NOMO-1 treated with DMSO at 0.1 percent for 48 hours (cell line): ENCODE measurements at regions not wholly inside any gene's neighbourhood (a gene's known extent, or its start where the extent isn't known, plus 50 kb on each side); places are given as distances from the start of the nearest gene placed in this dataset.
"Not testable (repeated sequence)": the region's sequence is repeated elsewhere in the genome, so short reads cannot be mapped to it uniquely, and the experiment has no call there.

ENCODE experiments used
- DNase-seq: peaks from one replicate; lab custom pipeline; 2025; ENCODE audit not compliant: unreplicated experiment; lab: John Stamatoyannopoulos, UW

DNA sequence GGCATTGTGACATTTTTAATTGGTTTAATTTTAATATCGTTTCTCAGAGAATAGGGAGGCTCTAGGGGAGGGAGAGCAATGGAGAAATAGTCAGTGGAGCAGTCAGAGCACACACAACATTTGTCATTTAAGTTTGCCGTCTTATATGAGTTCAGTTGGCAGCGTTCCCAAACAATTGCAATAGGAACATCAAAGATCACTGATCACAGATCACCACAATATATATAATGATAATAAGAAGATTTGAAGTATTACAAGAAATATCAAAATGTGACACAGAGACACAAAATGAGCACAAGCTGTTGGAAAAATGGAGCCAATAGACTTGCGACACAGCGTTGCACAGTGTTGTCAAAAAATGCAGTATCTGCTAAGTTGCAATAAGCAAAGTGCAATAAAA lies 303.7 kb downstream of the CDH19 start:
- no peak for DNase-seq

DNA sequence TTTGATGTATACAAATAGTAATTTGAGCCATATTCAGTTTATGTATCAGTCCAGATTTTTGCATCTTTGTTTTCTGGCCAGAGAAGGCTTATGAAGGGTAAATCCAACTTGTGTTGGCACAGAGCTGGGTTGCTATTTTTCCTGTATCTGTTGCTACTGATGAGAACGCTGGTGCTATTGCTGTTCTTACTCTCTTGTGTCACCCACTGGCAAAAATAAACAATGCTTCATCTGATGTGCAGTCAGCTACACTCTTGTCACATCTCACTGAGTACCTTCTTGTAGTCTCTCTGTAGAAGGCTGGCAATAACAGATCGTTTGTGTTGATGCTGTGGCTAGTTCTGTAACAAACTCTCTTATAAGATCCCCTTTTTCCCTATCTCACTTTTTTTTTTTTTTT lies 323.4 kb downstream of the CDH19 start:
- DNase-seq = no peak

DNA sequence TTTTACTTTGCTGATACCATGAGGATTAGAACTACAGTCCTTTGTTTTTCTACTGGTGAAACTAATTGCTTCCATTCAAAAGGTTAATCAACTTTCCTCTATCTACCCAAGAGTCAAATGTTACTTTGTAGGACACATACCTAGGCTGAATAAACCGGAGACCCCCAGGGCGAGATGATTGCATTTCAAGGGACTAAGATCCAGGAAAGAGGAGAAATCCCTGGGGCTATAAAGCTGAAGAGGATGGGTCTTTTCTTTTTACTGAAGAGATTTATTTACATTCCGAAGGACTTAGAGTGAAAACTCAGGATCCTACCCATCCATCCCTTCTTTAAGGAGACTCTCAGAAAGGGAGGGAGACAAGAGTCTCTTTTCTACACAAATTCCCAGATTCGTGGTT lies 331.9 kb downstream of the CDH19 start:
- no peak for DNase-seq

DNA sequence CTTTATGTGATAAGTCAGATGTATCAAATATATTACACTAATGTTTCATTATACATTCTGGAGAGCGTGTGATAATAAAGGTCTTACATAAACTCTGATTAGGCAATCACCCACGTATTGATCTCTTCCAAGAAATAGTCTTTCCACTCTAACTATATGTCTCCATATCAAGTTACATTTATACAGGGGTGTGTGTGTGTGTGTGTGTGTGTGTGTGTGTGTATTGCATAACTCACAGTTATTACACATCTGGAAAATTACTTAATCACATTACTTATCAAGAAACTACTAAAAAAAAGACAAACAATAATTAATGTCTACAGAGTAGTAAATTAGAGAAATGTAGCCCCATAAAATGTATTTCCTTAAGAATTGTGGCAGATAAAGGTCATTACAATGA lies 339.8 kb downstream of the CDH19 start:
- DNase-seq = no peak

DNA sequence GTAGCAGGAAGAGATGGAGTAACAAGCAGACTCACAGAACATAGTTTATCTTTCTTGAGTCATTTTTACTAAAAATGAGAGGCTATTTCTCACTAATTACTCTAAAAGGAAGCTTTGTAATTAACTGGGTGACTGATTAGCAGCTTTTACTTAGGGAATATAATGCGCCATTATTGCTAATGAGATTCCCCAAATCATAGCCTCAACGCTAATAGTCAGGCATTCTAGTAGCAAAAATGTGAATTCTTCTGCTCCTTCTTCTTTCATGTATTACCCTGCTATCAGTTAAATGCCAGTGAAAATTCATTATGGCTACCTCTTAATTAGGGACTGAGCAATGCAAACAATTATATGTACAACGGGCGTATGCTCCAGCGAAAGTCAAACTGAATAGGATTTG lies 349.8 kb downstream of the CDH19 start:
- no peak for DNase-seq

DNA sequence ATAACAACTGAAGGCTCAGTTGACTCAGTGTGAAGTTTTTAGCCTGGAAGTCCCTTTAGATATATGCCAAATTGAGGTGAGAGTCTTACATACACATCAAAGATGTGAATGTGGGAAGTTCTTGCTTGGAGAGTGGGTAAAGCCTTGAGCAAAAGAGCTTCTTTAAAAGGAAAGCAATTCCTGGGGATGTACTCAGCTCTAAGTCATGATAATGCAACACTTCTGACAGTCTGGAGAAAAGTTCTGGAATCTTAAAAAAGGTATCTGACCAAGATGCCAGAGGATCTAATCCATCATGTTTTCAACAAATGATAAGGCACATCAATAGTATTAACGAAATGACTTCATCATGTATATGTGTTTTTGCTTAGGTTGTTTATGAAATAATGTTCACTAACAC lies 351.2 kb downstream of the CDH19 start:
- no peak for DNase-seq

DNA sequence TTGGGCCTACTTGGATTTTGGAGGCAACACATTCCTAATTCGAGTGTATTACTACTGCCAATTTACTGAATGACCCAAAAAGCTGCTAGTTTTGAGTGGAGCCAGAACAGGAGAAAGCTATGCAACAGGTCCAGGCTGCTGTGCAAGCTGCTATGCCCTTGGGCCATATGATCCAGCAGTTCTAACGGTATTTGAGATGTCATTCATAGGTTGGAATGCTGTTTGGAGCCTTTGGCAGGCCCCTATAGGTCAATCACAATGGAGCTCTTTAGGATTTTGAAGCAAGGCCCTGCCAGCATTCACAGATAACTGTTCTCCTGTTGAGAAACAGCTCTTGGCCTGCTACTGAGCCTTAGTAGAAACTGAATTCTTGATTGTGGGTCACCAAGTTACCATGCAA lies 368.7 kb downstream of the CDH19 start:
- no peak for DNase-seq

DNA sequence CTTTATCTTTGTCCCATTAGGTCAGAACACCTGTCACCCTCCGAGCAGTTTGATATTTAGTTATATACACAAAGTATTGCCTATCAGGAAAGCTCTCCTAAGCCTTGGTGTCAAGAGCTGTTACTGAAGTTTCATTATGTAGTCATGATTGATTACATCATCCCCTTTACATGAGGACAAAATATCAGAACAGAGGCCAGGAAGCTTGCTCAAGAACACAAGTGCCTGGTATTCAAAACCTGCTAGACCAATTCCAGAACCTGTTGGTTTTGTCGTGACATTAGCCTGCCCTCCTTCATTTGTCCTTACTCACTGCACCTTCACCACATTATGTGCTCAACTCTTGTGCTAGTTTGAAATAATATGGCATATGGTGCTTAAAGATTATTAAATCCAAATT lies 377.1 kb downstream of the CDH19 start:
- DNase-seq = no peak

DNA sequence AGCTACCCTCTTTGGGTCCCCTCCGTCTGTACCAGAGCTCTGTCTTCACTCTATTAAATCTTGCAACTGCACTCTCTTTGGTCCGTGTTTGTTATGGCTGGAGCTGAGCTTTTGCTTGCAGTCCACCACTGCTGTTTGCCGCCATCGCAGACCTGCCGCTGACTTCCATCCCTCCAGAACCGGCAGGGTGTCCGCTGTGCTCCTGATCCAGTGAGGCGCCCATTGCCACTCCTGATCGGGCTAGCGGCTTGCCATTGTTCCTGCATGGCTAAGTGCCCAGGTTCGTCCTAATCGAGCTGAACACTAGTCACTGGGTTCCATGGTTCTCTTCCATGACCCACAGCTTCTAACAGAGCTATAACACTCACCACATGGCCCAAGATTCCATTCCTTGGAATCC lies 380.6 kb downstream of the CDH19 start:
- not testable (repeated sequence) for DNase-seq

DNA sequence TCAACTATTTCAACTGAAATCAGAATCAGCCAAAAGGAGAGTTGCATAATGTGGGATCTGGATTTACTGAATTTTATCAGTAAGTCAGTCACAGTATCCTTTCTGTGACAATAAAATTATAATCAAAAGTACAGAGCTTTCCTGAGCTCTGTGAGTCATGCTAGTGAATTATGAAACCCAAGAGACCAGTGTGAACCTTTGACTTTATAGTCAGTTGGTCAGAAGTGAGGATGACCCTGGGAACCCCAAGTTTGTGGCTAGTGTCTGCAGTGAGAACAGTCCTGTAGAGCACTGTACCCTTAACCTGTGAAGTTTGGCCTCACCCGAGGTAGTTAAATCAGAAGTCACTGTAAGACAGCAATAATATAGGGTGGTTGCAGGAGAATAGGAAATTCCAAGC lies 381.7 kb downstream of the CDH19 start:
- DNase-seq = no peak

DNA sequence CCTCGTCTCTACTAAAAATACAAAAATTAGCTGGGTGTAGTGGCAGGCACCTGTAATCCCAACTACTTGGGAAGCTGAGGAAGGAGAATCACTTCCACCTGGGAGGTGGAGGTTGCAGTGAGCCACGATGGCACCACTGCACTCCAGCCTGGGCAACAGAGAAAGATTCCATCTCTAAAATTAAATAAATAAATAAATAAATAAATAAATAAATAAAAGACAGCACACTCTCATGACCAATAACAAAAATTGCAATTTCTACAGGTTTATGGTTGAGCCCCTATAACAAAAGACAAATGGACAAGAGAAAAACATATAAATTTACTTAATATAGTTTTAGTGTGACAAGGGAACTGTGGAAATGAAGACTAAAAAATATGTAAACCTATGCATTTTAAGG lies 384.1 kb downstream of the CDH19 start:
- DNase-seq = no peak

DNA sequence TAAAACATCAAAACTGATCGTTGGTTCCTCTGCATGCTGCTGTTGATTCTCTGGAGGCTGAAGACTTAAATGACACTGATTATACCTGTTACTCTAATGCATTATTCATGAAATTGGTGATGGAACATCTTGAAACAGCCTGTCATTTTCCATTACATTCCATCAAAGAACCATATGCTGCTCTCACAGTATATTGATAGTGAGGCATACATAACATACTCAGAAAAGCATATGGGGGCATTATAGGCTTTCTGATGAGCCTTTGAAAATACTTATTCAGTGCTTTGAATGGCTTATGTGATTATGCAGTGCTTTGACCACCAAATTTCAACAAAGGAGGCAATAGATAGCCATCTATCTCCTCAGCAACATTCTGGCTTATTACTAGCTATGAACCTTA lies 392.1 kb downstream of the CDH19 start:
- DNase-seq = no peak

DNA sequence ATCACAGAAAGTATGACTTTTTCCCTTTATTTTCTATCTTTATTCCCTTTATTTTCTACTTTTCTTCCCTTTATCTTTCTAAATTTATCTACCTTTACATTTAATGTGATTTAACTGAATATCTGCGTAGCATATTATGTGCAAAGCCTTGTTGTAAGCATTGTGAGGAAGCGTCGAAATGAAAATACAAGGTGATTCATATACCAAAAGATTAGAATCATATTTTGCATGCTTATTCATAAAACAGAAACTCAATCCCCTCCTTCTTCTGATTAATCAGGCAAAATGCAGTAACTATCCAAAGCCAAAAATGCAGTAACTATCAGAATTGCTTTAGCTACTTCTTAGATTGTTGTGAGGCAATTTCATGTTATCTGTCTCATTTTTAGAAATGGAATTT lies 393.0 kb downstream of the CDH19 start:
- DNase-seq = no peak

DNA sequence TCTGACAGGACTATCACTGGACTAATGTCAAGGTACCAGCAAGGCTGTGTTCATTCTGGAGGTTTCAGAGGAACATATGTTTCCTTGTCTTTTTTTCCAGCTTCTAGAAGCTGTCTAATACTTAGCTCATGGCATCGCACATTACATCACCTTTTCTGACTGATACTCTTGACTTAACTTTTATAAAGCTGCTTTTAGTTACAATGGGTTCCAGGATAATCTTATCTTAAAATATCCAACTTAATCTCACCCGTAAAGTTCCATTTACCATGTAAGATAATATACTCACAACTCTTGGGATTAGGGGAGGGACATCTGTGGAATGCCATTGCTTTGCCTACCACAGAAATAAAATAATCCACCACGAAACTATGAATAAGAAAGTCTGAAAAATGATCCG lies 394.2 kb downstream of the CDH19 start:
- DNase-seq = no peak

DNA sequence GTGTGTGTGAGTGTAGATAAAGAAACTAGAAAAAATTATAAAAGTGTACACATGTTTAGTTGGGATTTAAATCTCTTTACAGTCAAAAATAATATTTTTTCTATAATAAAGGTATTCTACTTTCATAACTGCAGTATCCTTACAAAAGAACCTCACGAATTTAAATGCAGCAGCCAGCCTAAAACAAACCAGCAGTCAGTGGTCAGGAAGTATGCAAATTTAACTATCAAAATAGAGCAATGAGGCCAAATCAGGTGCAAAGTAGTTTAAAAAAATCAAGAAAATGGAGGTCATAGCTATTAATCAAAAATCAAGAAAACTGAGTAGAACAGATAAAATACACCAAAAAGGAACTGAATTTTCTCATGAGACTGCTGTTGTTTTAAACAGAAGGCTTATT lies 407.1 kb downstream of the CDH19 start:
- DNase-seq = no peak

DNA sequence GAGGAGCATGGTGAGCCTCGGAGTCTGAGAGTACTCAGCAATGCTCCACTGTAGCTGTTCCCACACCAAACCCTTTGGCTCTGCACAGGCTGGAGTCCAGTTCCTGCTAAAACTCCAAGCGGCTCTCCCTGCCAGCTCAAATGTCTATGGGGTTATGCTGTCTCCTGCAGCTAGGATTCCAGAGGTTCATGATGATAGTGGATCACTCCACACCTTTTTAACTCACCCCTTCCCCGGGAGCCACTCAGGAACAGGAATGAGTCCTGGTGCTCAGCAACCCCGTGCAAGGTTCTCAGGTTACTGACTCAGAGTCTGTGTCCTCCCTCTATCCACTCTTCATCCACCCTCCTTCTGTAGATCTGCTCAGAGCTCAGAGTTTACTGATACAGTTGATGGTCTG lies 410.0 kb downstream of the CDH19 start:
- no peak for DNase-seq

DNA sequence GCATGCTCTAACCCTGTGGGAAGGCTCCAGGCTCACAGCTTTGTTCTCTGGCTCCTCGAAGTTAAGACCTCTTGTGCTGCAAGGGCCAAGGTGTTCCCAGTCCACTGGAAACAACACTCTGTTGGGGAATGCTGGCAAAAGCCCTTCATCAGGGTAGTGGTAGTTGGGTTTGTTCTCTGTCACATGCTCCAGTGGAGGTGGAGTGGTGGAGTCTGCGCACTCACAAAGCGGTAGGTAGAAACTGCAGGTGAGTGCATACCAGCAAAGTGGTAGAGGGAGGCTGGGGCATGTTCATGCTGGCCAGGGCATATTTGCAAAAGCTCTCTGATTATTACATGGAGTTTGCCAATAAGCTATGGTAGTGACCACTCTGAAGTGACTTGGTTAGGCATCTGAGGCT lies 410.5 kb downstream of the CDH19 start:
- DNase-seq = no peak

DNA sequence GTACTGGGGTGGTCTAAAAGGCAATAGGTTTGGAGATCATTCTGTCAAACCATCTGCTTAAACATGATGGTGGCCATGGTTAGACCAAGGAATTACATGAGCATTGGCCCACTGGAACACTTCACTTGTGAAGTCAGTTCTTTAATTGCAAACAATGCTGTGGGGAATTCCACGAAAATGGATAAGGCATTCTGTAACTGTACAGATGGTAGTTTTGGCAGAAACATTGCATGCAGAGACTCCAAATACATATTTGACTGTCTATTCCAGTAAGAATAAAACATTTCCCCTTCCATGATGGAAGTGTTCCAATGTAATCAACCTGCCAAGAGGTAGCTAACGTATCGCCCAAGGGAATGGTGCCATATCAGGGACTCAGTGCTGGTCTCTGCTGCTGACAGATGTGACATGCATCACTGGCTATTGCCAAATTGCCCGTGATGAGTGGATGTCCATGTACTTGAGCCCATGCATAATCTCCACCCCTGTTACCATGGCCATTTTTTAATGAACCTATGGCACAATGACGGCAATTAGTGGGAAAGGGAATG lies 417.9 kb downstream of the CDH7 start:
- no peak for DNase-seq

DNA sequence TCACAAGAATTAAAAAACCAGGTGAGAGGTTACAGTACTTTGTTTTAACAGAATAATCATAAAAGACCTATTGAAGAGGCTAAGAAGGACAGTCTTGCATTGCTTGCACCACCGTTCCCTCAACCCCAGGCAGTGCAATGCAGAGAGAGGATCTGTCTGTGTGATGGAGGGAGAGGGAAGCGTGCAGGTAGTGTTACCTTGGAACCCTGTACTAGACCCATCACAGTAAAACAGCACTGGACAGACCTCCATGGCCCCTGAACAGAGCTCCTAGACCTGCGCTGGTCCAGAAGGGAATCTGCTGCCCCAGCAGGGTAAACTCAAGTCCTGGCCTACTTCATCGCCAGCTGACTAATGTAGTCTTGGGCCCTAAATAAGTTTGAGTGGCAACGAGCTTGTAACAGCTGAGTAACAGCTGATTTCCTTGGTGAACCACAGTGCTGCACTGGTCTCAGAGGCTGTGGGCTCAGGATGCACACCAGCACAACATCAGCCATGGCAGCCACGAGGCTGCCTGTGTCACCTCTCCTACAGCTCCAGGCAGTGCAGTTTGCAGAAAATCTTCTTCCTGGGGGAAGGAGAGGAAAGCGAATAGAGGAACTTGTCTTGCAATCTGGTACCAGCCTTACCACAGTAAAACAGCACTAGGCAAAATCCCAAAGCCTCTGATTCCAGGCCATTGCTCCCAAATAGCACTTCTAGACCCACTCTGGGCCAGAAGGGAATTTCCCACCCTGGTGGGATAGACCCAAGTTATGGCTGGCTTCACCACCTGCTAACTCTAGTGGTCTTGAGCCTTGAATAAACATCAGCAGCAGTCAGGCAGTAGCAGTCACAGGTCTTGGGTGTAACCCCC lies 417.2 kb downstream of the CDH7 start:
- no peak for DNase-seq

DNA sequence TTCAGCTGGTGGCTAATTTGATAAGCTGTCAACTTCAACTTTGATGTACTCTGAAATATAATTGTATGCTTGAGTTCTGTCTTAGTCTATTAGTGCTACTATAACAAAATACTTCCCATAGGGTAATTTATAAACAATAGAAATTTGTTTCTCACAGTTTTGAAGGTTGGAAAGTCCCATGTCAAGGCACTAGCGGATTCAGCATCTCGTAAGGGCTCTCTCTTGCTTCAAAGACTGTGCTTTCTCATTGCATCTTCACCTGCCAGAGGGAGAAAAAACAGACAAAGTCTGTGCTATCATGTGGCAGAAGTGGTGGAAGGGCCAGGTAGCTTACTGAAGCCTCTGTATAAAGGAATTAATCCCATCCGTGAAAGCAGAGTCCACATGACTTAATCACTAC lies 409.2 kb downstream of the CDH7 start:
- DNase-seq = no peak

DNA sequence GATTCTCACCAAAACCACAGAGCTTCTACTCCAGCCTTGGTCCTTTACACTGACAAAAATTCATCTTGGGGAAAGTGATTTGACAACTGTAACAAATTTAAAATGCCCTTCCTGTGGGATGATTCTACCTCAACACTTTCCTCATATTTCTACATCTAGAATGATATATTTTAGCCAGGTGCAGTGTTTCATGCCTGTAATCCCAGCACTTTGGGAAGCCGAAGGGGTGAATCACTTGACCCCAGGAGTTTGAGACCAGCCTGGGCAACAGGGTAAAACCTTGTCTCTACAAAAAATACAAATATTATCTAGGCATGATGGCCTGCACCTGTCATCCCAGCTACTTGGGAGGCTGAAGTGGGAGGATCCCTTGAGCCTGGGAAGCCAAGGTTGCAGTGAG lies 408.6 kb downstream of the CDH7 start:
- DNase-seq = no peak

DNA sequence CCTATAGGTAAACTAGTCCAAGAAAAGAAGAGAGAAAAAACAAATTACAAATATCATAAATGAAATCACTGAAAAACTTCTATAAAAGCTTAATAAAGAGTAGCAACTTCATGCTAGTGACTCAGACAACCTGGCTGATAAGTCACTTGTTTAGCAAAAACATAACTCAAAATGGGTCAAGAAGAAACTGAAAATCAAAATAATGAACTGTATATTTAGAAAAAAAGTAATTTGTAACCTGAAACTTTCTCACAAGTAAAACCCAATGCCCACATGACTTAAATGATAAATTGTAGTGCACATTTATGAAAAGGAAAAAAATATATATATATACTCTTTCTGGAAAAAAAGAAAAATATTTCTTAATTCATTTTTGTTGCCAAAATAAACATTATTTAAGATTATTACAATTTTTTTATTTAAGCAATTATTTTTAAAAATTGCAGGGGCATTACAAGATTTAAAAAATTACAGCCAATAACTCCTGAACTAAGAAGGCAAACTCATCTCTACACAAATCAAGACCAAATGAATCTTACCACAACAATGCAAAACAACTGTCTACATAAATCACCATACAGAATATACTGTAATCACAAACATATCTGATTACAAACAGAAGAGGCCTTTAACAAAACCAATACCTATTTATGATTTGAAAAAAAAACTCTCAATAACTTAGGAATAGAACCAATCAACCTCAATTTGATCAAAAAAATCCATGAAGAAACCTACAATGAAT lies 406.3 kb downstream of the CDH7 start:
- no peak for DNase-seq
